ENCODE measurements at regions not wholly inside any gene's neighbourhood (a gene's known extent, or its start where the extent isn't known, plus 50 kb on each side); places are given as distances from the start of the nearest gene placed in this dataset.

DNA sequence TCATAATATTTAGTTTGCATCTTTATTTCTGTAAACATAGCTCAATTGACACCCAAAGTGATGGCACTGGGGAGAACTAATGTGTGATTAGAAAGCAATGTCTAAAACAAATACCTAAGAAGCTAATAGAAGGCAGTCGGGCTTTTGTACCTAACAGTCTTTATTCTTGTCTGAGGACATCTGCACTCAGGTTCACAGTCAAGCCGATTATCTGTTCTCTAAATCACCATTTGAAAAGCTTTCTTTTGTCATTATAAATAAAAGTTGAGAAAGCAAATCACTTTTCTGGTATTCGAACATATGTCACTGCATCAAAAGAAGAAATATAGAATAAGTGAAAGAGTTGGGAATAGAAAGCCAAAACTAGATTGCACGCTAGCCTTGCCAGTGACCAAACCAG lies 2037.9 kb upstream of the TENM3 start:
- TF ChIP-seq, protein P1, sequence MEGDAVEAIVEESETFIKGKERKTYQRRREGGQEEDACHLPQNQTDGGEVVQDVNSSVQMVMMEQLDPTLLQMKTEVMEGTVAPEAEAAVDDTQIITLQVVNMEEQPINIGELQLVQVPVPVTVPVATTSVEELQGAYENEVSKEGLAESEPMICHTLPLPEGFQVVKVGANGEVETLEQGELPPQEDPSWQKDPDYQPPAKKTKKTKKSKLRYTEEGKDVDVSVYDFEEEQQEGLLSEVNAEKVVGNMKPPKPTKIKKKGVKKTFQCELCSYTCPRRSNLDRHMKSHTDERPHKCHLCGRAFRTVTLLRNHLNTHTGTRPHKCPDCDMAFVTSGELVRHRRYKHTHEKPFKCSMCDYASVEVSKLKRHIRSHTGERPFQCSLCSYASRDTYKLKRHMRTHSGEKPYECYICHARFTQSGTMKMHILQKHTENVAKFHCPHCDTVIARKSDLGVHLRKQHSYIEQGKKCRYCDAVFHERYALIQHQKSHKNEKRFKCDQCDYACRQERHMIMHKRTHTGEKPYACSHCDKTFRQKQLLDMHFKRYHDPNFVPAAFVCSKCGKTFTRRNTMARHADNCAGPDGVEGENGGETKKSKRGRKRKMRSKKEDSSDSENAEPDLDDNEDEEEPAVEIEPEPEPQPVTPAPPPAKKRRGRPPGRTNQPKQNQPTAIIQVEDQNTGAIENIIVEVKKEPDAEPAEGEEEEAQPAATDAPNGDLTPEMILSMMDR (IDR thresholded peaks at IDR 0.05), result no peak
- no peak for TF ChIP-seq POLR2A (IDR thresholded peaks at IDR 0.05)
